CD14-positive monocyte (primary cell): ENCODE measurements at regions not wholly inside any gene's neighbourhood (a gene's known extent, or its start where the extent isn't known, plus 50 kb on each side); places are given as distances from the start of the nearest gene placed in this dataset.
"Not testable (repeated sequence)": the region's sequence is repeated elsewhere in the genome, so short reads cannot be mapped to it uniquely, and the experiment has no call there.

Experiments used
- DNase-seq, 3 donors: peaks; one replicate each; pipeline ENCODE4 v3.0.0-alpha.2; 2011 to 2022
- H2AFZ ChIP-seq: 2 replicates; pipeline ENCODE4 v1.6.0; 2012; ENCODE audit warnings: mild to moderate bottlenecking, low read depth, low read length, inconsistent platforms; ENCODE audit not compliant: insufficient read depth, poor library complexity, severe bottlenecking
- H3K27ac ChIP-seq, 2 donors: 1 replicate in 1 of 2; 2 replicates in 1 of 2; pipeline ENCODE4 v1.5.1; 2012 to 2013; ENCODE audit warnings: low read length in 2 of 2, control low read depth in 1 of 2, inconsistent platforms in 1 of 2, low read depth in 1 of 2, mild to moderate bottlenecking in 1 of 2
- H3K27me3 ChIP-seq, 2 donors: one replicate each; pipeline versions ENCODE4 v1.6.0 to v1.6.1; 2011 to 2013; ENCODE audit warnings: low read length in 2 of 2; ENCODE audit not compliant: control insufficient read depth in 2 of 2, insufficient read depth in 2 of 2
- H3K36me3 ChIP-seq, 2 donors: replicated peaks in 1 of 2; 1 replicate in 1 of 2; 2 replicates in 1 of 2; pipeline versions ENCODE4 v1.5.1 to v1.6.1; 2012 to 2013; ENCODE audit warnings: low read length in 2 of 2, control low read depth in 1 of 2, inconsistent platforms in 1 of 2, mild to moderate bottlenecking in 1 of 2; ENCODE audit not compliant: insufficient read depth in 2 of 2, control insufficient read depth in 1 of 2
- H3K4me1 ChIP-seq, 2 donors: 1 replicate in 1 of 2; 2 replicates in 1 of 2; pipeline versions ENCODE4 v1.5.1 to v1.6.1; 2012 to 2013; ENCODE audit warnings: low read length in 2 of 2, control low read depth in 1 of 2, inconsistent platforms in 1 of 2, mild to moderate bottlenecking in 1 of 2, moderate library complexity in 1 of 2; ENCODE audit not compliant: insufficient read depth in 2 of 2, control insufficient read depth in 1 of 2
- H3K4me2 ChIP-seq: replicated peaks from 2 replicates; pipeline ENCODE3; 2012; ENCODE audit warnings: low read length, moderate library complexity, mild to moderate bottlenecking; ENCODE audit not compliant: poor library complexity, severe bottlenecking; ENCODE audit errors: extremely low read depth
- H3K4me3 ChIP-seq, 3 experiments: fragments of 200-600 bp in 1 of 3; sonication (generic) in 1 of 3; replicated peaks in 1 of 3; 1 replicate in 2 of 3; 2 replicates in 1 of 3; pipeline ENCODE4 v1.5.1; 2011 to 2013; ENCODE audit warnings: low read length in 3 of 3, mild to moderate bottlenecking in 3 of 3, control low read depth in 2 of 3, low read depth in 2 of 3, inconsistent platforms in 1 of 3, moderate library complexity in 1 of 3
- H3K79me2 ChIP-seq: 2 replicates; pipeline ENCODE4 v1.6.0; 2012; ENCODE audit warnings: mild to moderate bottlenecking, control low read depth, inconsistent platforms, low read length, moderate library complexity; ENCODE audit not compliant: insufficient read depth
- H3K9ac ChIP-seq: 2 replicates; pipeline ENCODE4 v1.6.0; 2017; ENCODE audit warnings: low read length, mild to moderate bottlenecking; ENCODE audit not compliant: insufficient read depth, poor library complexity, severe bottlenecking
- H3K9me3 ChIP-seq, 2 donors: replicated peaks in 1 of 2; 1 replicate in 1 of 2; 2 replicates in 1 of 2; pipeline versions ENCODE4 v1.5.1 to v1.6.1; 2012 to 2013; ENCODE audit warnings: low read length in 2 of 2, control low read depth in 1 of 2; ENCODE audit not compliant: control insufficient read depth in 1 of 2, insufficient read depth in 1 of 2
- H4K20me1 ChIP-seq: 2 replicates; pipeline ENCODE4 v1.6.0; 2012; ENCODE audit warnings: mild to moderate bottlenecking, low read length, control low read depth, moderate library complexity; ENCODE audit not compliant: insufficient read depth
- H3K27ac Mint-ChIP-seq, 7 donors: one replicate each; pipeline ENCODE4 v1.8.0; 2020; ENCODE audit warnings: mild to moderate bottlenecking in 7 of 7, mixed read lengths in 7 of 7, moderate library complexity in 6 of 7, inconsistent platforms in 2 of 7
- H3K27me3 Mint-ChIP-seq, 3 donors: one replicate each; pipeline ENCODE4 v1.8.0; 2021 to 2022; ENCODE audit warnings: low read depth in 3 of 3, mild to moderate bottlenecking in 3 of 3, mixed read lengths in 3 of 3, moderate library complexity in 3 of 3, inconsistent platforms in 1 of 3
- H3K36me3 Mint-ChIP-seq, 2 donors: one replicate each; pipeline ENCODE4 v1.8.0; 2020; ENCODE audit warnings: mixed read lengths in 2 of 2, inconsistent platforms in 1 of 2, mild to moderate bottlenecking in 1 of 2
- H3K4me1 Mint-ChIP-seq: one replicate; pipeline ENCODE4 v1.8.0; 2020; ENCODE audit warnings: mild to moderate bottlenecking, mixed read lengths
- H3K4me3 Mint-ChIP-seq, 2 donors: one replicate each; pipeline ENCODE4 v1.8.0; 2020; ENCODE audit warnings: mild to moderate bottlenecking in 2 of 2, mixed read lengths in 2 of 2, moderate library complexity in 1 of 2
- H3K9me3 Mint-ChIP-seq, 7 donors: one replicate each; pipeline ENCODE4 v1.8.0; 2020 to 2022; ENCODE audit warnings: mixed read lengths in 7 of 7, mild to moderate bottlenecking in 6 of 7, moderate library complexity in 6 of 7, inconsistent platforms in 2 of 7
- WGBS: methylation state at CpG from one replicate; pipeline ENCODE4 v1.1.5; 2013; ENCODE audit warnings: missing lambda C conversion rate; ENCODE audit not compliant: insufficient coverage; 5-methylcytosine and 5-hydroxymethylcytosine counted together
- intact Hi-C, 2 donors: fragments of 100-400 bp; cut with micrococcal nuclease; formaldehyde crosslinking; loops; one replicate each; pipeline versions ENCODE4 v1.15.0 to v1.15.1; 2023

GRCh38 chr12:9470367-9470766 is 137.3 kb downstream of the KLRB1 start:
- H4K20me1 ChIP-seq, DNase-seq: not testable (repeated sequence)

GRCh38 chr12:9469956-9470355 is 137.8 kb downstream of the KLRB1 start:
- H3K4me3 Mint-ChIP-seq, H3K9me3 ChIP-seq, H3K36me3 ChIP-seq, intact Hi-C loops, H3K4me2 ChIP-seq, H3K27me3 ChIP-seq, DNase-seq, H3K27me3 Mint-ChIP-seq, H3K36me3 Mint-ChIP-seq, H3K27ac ChIP-seq, H4K20me1 ChIP-seq, H3K27ac Mint-ChIP-seq, H3K9ac ChIP-seq, H3K4me1 ChIP-seq, H2AFZ ChIP-seq, H3K79me2 ChIP-seq, H3K9me3 Mint-ChIP-seq, H3K4me3 ChIP-seq: not testable (repeated sequence)
- H3K4me1 Mint-ChIP-seq: peaks cover 20% of the 10 kb centered on the region
- WGBS: no CpG with 5 or more reads among the region's 1 CpG

More at GRCh38 chr12:9470367-9470766, 137.3 kb downstream of the KLRB1 start:
- H3K36me3 Mint-ChIP-seq, H3K27ac ChIP-seq, H3K4me3 Mint-ChIP-seq, H3K27me3 ChIP-seq, H3K79me2 ChIP-seq, H3K4me2 ChIP-seq, H3K27me3 Mint-ChIP-seq, H3K9me3 Mint-ChIP-seq, H2AFZ ChIP-seq, H3K9me3 ChIP-seq, H3K4me1 ChIP-seq, H3K36me3 ChIP-seq, H3K4me3 ChIP-seq, intact Hi-C loops, H3K9ac ChIP-seq: not testable (repeated sequence)
- WGBS: no CpG with 5 or more reads among the region's 1 CpG
- Mint-ChIP-seq H3K4me1 (peaks cover 20% of the 10 kb centered on the region), H3K27ac (peak overlapping the region in 1 of 7 donors; percentile 37)

- H3K9me3 Mint-ChIP-seq, intact Hi-C loops, H3K4me3 ChIP-seq, H3K27ac Mint-ChIP-seq, H3K9ac ChIP-seq, H3K27ac ChIP-seq, H3K36me3 Mint-ChIP-seq, H3K79me2 ChIP-seq, H2AFZ ChIP-seq, H3K4me1 ChIP-seq, H3K4me3 Mint-ChIP-seq, H3K27me3 Mint-ChIP-seq, H3K27me3 ChIP-seq, H4K20me1 ChIP-seq, H3K36me3 ChIP-seq, DNase-seq, H3K9me3 ChIP-seq, H3K4me2 ChIP-seq: not testable (repeated sequence)
- WGBS: 100% methylated on average over 1 of the region's 2 CpGs
- H3K4me1 Mint-ChIP-seq: peaks cover 18% of the 10 kb centered on the region
Observed at GRCh38 chr12:9469463-9469862, 138.3 kb downstream of the KLRB1 start.
